RWPE2 (cell line): ENCODE measurements at regions not wholly inside any gene's neighbourhood (a gene's known extent, or its start where the extent isn't known, plus 50 kb on each side); places are given as distances from the start of the nearest gene placed in this dataset.

ENCODE experiments used
- ATAC-seq: fragments of 200-7000 bp; cut with Tn5 transposase; 3 replicates; pipeline ENCODE4 v1.9.1; 2021; ENCODE audit warnings: low read depth
- DNase-seq: peaks from one replicate; pipeline ENCODE4 v3.0.0-alpha.2; 2020; ENCODE audit warnings: low spot score
- H3K27ac ChIP-seq: fragments of 450-650 bp; 2 replicates; pipeline ENCODE4 v1.5.1; 2017; ENCODE audit warnings: mild to moderate bottlenecking; ENCODE audit not compliant: poor library complexity, severe bottlenecking
- H3K27me3 ChIP-seq: fragments of 250-450 bp; sonication (Bioruptor Pico); 2 replicates; pipeline ENCODE4 v1.5.1; 2021; ENCODE audit warnings: mild to moderate bottlenecking, moderate library complexity; ENCODE audit not compliant: insufficient read depth, poor library complexity, severe bottlenecking
- H3K36me3 ChIP-seq: fragments of 250-450 bp; sonication (Bioruptor Pico); 2 replicates; pipeline ENCODE4 v1.5.1; 2020; ENCODE audit warnings: low read depth, mild to moderate bottlenecking, moderate library complexity
- H3K4me1 ChIP-seq: fragments of 250-450 bp; sonication (Bioruptor Pico); 2 replicates; pipeline ENCODE4 v1.5.1; 2021; ENCODE audit warnings: mild to moderate bottlenecking, moderate library complexity; ENCODE audit not compliant: insufficient read depth, poor library complexity, severe bottlenecking
- H3K4me3 ChIP-seq: fragments of 250-450 bp; sonication (Bioruptor Pico); 2 replicates; pipeline ENCODE4 v1.5.1; 2021; ENCODE audit warnings: mild to moderate bottlenecking, moderate library complexity; ENCODE audit not compliant: severe bottlenecking
- H3K9me3 ChIP-seq: fragments of 250-450 bp; sonication (Bioruptor Pico); 2 replicates; pipeline ENCODE4 v1.5.1; 2021; ENCODE audit warnings: mild to moderate bottlenecking, moderate library complexity; ENCODE audit not compliant: severe bottlenecking
- CTCF ChIP-seq: fragments of 450-650 bp; IDR thresholded peaks from one replicate; pipeline ENCODE4 v1.5.1; 2017; ENCODE audit warnings: mild to moderate bottlenecking, moderate library complexity; ENCODE audit not compliant: poor library complexity, severe bottlenecking

GRCh38 chr17:22470411-22471175 is 778.3 kb downstream of the KCNJ18 start:
- no peak for ATAC-seq
- no peaks in the 10 kb centered on the region for H3K4me1 ChIP-seq

GRCh38 chr17:22484826-22485225 is 792.5 kb downstream of the KCNJ18 start:
- H3K9me3 ChIP-seq = no peaks in the 10 kb centered on the region
- H3K27ac ChIP-seq = no peak overlapping the region
- no peaks in the 10 kb centered on the region for H3K4me1 ChIP-seq
- no peak overlapping the region for H3K4me3 ChIP-seq
- ATAC-seq (no peak), DNase-seq (no peak)
- no peaks in the 10 kb centered on the region for H3K36me3 ChIP-seq
- no peaks in the 10 kb centered on the region for H3K27me3 ChIP-seq
- no peak for TF ChIP-seq CTCF

More at GRCh38 chr17:22470411-22471175, 778.3 kb downstream of the KCNJ18 start:
- H3K27me3 ChIP-seq = no peaks in the 10 kb centered on the region
- H3K36me3 ChIP-seq = no peaks in the 10 kb centered on the region
- DNase-seq = no peak
- TF ChIP-seq CTCF = no peak
- H3K9me3 ChIP-seq = no peaks in the 10 kb centered on the region
- H3K4me3 ChIP-seq = no peak overlapping the region
- no peak overlapping the region for H3K27ac ChIP-seq

GRCh38 chr17:22490399-22490798 is 798.1 kb downstream of the KCNJ18 start:
- H3K9me3 ChIP-seq = no peaks in the 10 kb centered on the region
- no peak for DNase-seq

GRCh38 chr17:22492331-22492730 is 800.0 kb downstream of the KCNJ18 start:
- Histone ChIP-seq H3K27me3 (no peaks in the 10 kb centered on the region), H3K9me3 (no peaks in the 10 kb centered on the region)
- no peak for ATAC-seq

More at GRCh38 chr17:22490399-22490798, 798.1 kb downstream of the KCNJ18 start:
- Histone ChIP-seq H3K27me3 (no peaks in the 10 kb centered on the region), H3K27ac (no peak overlapping the region), H3K4me1 (no peaks in the 10 kb centered on the region), H3K4me3 (no peak overlapping the region), H3K36me3 (no peaks in the 10 kb centered on the region)
- TF ChIP-seq CTCF = no peak
- no peak for ATAC-seq

More at GRCh38 chr17:22492331-22492730, 800.0 kb downstream of the KCNJ18 start:
- no peak overlapping the region for H3K4me3 ChIP-seq
- TF ChIP-seq CTCF = no peak
- DNase-seq = no peak
- no peaks in the 10 kb centered on the region for H3K4me1 ChIP-seq
- no peak overlapping the region for H3K27ac ChIP-seq
- no peaks in the 10 kb centered on the region for H3K36me3 ChIP-seq
